ENCODE measurements at regions not wholly inside any gene's neighbourhood (a gene's known extent, or its start where the extent isn't known, plus 50 kb on each side); places are given as distances from the start of the nearest gene placed in this dataset.

GRCh38 chr6:90403489-90404381, 107.1 kb upstream of the BACH2 start:
- DNase-seq, result no peak

GRCh38 chr6:90402831-90403192, 106.2 kb upstream of the BACH2 start:
- DNase-seq, result no peak

- no peak for DNase-seq
These were observed 105.5 kb upstream of the BACH2 start for GRCh38 chr6:90401933-90402830.

GRCh38 chr6:90399970-90400369, 103.3 kb upstream of the BACH2 start:
- peak in 1 of 14 donors; percentile 30 for DNase-seq

GRCh38 chr6:90397929-90398674, 101.5 kb upstream of the BACH2 start:
- DNase-seq, result no peak

- DNase-seq, result no peak
These were observed 100.4 kb upstream of the BACH2 start for GRCh38 chr6:90397047-90397446.

GRCh38 chr6:90393232-90393884, 96.7 kb upstream of the BACH2 start:
- peak in 9 of 14 donors; percentile 12 to 48 (median 34) for DNase-seq

- DNase-seq, result no peak
These were observed 93.7 kb upstream of the BACH2 start for GRCh38 chr6:90390379-90390778.

GRCh38 chr6:90388395-90388794, 91.8 kb upstream of the BACH2 start:
- no peak for DNase-seq

GRCh38 chr6:90387826-90388225, 91.2 kb upstream of the BACH2 start:
- DNase-seq, result no peak

- DNase-seq, result no peak
These were observed 90.7 kb upstream of the BACH2 start for GRCh38 chr6:90387383-90387775.

- DNase-seq, result peak in 5 of 14 donors; percentile 2 to 18 (median 4)
These were observed 90.0 kb upstream of the BACH2 start for GRCh38 chr6:90386399-90387382.

GRCh38 chr6:90385759-90386313, 89.2 kb upstream of the BACH2 start:
- DNase-seq, result no peak

GRCh38 chr6:90384720-90385119, 88.1 kb upstream of the BACH2 start:
- DNase-seq, result no peak

- no peak for DNase-seq
These were observed 86.7 kb upstream of the BACH2 start for GRCh38 chr6:90383196-90383822.

GRCh38 chr6:90382760-90383159, 86.1 kb upstream of the BACH2 start:
- DNase-seq, result no peak

- DNase-seq, result peak in 1 of 14 donors; percentile 5
These were observed 79.2 kb upstream of the BACH2 start for GRCh38 chr6:90375681-90376439.

- DNase-seq, result no peak
These were observed 77.6 kb upstream of the BACH2 start for GRCh38 chr6:90374201-90374600.

- DNase-seq, result no peak
These were observed 76.2 kb upstream of the BACH2 start for GRCh38 chr6:90372885-90373284.

Data from C1 segment of cervical spinal cord (tissue), 14 donors.